Prostate gland (tissue), 2 donors: ENCODE measurements at regions not wholly inside any gene's neighbourhood (a gene's known extent, or its start where the extent isn't known, plus 50 kb on each side); places are given as distances from the start of the nearest gene placed in this dataset.

Experiments used
- POLR2A ChIP-seq: fragments of 450-650 bp; IDR thresholded peaks from one replicate; pipeline ENCODE4 v1.6.1; 2016; ENCODE audit warnings: antibody characterized with exemption, mild to moderate bottlenecking
- TF ChIP-seq, protein P1 (sequence below), 4 experiments: fragments of 200-600 bp in 2 of 4; fragments of 450-650 bp in 2 of 4; sonication (generic) in 2 of 4; IDR thresholded peaks; 1 replicate in 3 of 4; 2 replicates in 1 of 4; pipeline ENCODE4 v1.5.1; 2016 to 2019; ENCODE audit warnings: antibody characterized with exemption in 4 of 4, mild to moderate bottlenecking in 2 of 4, moderate library complexity in 2 of 4

GRCh38 chr11:80167766-80168165 is 726.9 kb upstream of the TENM4 start:
- TF ChIP-seq, protein P1, sequence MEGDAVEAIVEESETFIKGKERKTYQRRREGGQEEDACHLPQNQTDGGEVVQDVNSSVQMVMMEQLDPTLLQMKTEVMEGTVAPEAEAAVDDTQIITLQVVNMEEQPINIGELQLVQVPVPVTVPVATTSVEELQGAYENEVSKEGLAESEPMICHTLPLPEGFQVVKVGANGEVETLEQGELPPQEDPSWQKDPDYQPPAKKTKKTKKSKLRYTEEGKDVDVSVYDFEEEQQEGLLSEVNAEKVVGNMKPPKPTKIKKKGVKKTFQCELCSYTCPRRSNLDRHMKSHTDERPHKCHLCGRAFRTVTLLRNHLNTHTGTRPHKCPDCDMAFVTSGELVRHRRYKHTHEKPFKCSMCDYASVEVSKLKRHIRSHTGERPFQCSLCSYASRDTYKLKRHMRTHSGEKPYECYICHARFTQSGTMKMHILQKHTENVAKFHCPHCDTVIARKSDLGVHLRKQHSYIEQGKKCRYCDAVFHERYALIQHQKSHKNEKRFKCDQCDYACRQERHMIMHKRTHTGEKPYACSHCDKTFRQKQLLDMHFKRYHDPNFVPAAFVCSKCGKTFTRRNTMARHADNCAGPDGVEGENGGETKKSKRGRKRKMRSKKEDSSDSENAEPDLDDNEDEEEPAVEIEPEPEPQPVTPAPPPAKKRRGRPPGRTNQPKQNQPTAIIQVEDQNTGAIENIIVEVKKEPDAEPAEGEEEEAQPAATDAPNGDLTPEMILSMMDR (IDR thresholded peaks at IDR 0.05), result no peak
- no peak for TF ChIP-seq POLR2A
